GM19035 (cell line): ENCODE measurements at regions not wholly inside any gene's neighbourhood (a gene's known extent, or its start where the extent isn't known, plus 50 kb on each side); places are given as distances from the start of the nearest gene placed in this dataset.
"Not testable (repeated sequence)": the region's sequence is repeated elsewhere in the genome, so short reads cannot be mapped to it uniquely, and the experiment has no call there.

Source experiments
- ATAC-seq: cut with Tn5 transposase; IDR thresholded peaks from one replicate; pipeline ENCODE4 v1.9.1; 2021; ENCODE audit not compliant: unreplicated experiment

DNA sequence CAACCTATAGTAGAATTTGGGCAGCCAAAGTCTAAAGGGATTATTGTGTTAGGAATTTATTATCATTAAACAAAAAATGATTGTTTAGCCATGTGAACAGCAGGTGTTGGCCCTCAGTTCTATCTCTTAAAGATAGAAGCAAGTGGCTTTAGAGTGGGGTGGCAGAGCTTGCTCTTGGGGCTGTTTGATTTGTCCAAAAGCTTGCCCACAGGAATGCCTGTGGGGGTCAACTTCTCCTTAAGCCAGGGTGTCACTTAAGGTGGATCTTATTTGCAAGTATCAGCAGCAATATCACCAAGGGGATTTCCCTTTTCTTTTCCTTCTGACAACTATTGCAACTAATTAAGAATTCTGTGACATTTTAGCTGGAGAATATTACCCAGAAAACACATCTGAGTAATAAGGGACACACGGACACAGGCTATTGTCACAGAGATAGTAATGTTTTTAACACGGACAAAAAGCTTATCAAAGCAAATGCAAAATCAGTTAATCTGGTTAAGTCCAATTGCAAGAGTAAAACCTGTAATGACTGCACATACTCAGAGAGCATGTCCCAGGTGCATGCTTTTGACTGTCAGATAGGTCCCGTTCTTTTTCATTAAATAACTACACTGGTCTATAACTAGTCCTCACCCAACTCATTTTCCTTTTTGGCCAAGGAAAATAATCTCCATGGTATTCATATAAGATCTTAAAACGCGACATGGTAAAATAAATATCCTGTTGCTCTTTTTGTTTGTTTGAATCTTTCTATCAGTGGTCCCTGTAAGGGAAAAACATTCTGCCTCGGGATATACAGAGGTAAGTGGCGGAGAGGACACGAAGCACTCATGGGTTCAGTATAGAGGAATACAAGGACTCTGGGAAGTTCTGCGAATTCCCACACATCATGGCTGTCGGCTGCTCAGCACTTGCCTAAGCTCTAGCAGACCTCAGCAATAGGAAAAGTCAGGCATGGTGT, 172.1 kb upstream of the RFC3 start:
- no peak for ATAC-seq

DNA sequence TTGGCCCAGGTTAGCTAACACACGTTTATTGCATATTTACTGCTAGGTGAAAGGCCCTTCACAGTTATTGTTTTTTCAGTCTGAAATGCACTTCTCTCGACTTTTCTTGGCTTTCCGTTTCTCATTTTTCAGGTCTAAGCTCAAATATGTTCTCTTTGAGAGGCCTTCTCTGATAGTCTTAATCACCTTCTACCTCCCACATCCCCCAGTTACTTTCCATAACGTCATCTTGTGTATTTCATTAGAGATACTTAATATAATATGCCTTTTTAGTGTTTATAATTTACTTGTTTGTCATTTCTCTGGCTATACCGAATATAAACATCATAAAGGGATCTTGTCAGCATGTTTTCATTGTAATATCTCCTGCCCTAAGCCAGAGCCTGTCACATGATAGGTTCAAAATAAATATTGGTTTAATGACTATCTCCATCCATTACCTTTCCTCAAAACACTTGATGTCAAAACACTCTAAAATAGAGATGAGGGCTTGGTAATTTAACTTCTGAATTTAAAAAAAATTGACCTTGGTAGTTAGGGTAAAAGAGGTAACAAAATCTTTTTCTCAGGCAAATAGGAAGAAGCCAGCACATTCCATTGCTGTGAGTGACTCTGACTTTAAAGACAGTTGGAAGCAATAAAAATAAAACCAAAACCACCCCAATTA, 168.6 kb upstream of the RFC3 start:
- ATAC-seq = no peak

- ATAC-seq = no peak
Measured at GRCh38 chr13:33651766-33652165, 166.2 kb upstream of the RFC3 start.

DNA sequence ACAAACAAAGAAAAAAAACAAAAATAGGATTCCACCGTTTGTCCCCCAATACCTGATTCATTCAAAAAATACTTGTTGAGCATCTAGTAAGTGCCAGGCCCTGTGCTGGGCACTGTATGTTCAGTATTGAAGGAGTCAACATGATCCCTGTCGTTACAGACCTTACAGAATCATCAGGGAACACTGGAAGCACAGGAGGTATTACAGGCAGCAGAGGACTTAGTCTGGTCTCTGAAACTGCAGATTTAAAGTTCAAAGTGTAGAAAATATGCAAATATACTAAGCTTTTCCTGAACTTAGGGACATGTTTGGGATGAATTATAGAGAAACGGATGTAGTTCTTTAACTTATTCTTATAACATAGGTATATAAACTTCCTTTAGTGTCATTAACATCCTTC, 160.7 kb upstream of the RFC3 start:
- no peak for ATAC-seq

- no peak for ATAC-seq
Measured at GRCh38 chr13:33659466-33659865, 158.5 kb upstream of the RFC3 start.

DNA sequence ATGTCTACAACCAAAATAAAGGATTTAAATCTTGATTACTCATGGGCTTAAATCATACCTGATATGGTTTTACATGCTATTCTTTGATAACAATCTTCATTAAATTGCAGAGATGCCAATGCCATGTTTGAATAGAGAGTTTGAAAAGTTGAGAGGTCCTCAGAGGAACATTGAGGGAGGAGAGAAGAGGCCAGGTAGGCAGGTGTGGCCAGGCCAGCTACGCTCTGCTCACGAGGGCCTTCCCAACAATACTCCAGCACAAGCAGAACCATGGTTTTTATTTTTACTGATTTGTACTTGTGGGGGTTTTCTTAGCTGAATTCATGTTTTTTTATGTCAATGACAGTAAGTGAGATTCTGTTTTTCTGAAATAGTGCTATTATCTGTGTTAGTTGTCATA, 158.1 kb upstream of the RFC3 start:
- no peak for ATAC-seq

- ATAC-seq = no peak
Measured at GRCh38 chr13:33662392-33662791, 155.6 kb upstream of the RFC3 start.

DNA sequence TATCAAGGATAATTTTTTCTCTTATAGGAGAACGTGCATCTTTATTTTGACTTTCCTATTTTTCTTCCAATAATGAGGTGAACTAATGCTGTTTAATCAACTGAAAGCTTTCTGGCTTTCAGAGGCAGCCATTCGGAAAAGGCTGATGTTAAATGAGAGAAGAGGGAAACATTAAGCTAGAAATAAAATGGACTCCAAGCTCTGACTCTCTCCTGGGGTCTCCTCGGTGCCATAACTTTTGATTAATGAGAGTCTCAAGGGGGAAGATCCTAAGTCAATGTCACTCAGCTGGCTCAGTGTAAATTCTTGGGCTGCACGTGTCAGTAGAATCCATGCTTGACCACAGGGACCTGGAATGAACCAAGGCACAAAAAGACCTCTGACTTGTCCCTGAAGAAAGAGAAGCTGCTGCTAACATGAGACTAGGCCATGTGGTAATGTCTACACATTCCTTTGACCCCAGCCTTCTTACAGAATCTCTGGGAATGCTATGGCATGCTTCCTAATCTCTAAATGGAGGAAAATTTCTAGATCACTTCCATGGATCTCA, 152.2 kb upstream of the RFC3 start:
- ATAC-seq = no peak

- ATAC-seq = no peak
Measured at GRCh38 chr13:33671560-33671959, 146.4 kb upstream of the RFC3 start.

DNA sequence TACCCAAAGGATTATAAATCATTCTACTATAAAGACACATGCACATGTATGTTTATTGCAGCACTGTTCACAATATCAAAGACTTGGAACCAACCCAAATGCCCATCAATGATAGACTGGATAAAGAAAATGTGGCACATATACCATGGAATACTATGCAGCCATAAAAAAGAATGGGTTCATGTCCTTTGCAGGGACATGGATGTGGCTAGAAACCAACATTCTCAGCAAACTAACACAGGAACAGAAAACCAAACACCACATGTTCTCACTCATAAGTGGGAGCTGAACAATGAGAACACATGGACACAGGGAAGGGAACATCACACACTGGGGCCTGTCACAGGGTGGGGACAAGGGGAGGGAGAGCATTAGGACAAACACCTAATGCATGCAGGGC, 145.9 kb upstream of the RFC3 start:
- ATAC-seq = not testable (repeated sequence)

- ATAC-seq = no peak
Measured at GRCh38 chr13:33676045-33676989, 141.6 kb upstream of the RFC3 start.

GRCh38 chr13:33677215-33677614, 140.7 kb upstream of the RFC3 start:
- ATAC-seq = no peak

- no peak for ATAC-seq
Measured at GRCh38 chr13:33678084-33678483, 139.9 kb upstream of the RFC3 start.

- peak; percentile 94 for ATAC-seq
Measured at GRCh38 chr13:33678906-33679657, 138.9 kb upstream of the RFC3 start.

DNA sequence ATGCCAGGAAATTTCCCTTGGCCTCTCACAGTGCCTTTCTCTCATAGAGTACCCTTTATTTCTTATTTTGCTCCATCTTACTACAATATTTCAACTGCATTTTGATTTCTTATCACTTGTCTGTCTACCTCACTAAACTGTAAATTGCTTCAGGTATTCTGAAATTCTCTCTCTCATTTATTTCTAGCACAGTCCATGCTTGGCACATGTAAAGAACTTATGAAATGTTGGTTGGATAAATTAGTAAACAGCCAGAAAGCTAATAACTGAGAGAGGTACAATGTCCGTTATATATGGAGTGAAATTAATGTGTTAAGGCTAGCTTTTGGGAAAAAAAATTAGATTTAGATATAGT, 138.3 kb upstream of the RFC3 start:
- peak; percentile 6 for ATAC-seq

GRCh38 chr13:33682020-33682564, 135.9 kb upstream of the RFC3 start:
- no peak for ATAC-seq

GRCh38 chr13:33682646-33683045, 135.3 kb upstream of the RFC3 start:
- ATAC-seq = not testable (repeated sequence)

- no peak for ATAC-seq
Measured at GRCh38 chr13:33683376-33683775, 134.6 kb upstream of the RFC3 start.

DNA sequence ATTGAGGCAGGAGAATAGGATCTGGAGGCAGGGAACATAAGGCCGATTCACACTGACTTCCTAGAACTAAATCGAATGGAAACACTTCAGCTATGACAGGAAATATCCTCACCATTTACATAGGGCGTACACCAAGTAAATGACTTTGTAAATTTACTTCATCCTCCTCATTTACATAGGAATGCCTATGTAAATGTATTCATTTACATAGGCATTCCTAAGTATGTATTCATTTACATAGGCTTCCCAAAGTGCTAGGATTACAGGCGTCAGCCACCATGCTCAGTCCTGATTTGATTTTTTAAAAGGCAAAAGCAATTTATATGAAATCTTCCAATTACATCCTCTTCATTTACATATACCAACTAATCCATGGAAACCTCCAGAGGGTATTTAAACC, 133.1 kb upstream of the RFC3 start:
- no peak for ATAC-seq
